Tibial nerve (tissue), 3 donors: ENCODE measurements at regions not wholly inside any gene's neighbourhood (a gene's known extent, or its start where the extent isn't known, plus 50 kb on each side); places are given as distances from the start of the nearest gene placed in this dataset.

Experiments
- POLR2A ChIP-seq, 2 donors: fragments of 450-650 bp; IDR thresholded peaks; one replicate each; pipeline ENCODE4 v1.6.1; 2017; ENCODE audit warnings: antibody characterized with exemption in 2 of 2, mild to moderate bottlenecking in 2 of 2, moderate library complexity in 2 of 2
- TF ChIP-seq, protein P1 (sequence below), 5 experiments: fragments of 200-600 bp in 3 of 5; fragments of 450-650 bp in 2 of 5; sonication (generic) in 3 of 5; IDR thresholded peaks; one replicate each; pipeline ENCODE4 v1.5.1; 2016 to 2019; ENCODE audit warnings: antibody characterized with exemption in 5 of 5, mild to moderate bottlenecking in 3 of 5, moderate library complexity in 2 of 5

DNA sequence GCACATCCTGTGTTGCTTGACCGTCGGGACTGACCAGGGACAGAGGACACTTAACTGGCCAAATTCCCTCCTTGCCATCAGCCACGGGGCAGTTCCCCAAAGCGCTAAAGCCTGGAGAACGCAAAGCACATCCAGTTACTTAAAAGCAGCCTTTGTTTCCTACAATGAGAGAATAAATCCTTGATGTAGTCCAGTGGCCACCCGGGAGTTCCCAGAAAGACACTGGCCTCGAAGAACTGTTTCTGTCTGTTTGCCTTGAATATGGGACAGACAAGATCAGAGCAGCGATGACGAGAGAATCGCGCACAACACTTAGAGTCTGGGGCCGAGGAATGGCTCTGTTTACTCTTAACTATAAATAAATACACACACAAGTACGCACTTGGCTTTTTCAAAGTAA is 102.2 kb downstream of the TNFAIP2 start:
- TF ChIP-seq POLR2A (IDR thresholded peaks at IDR 0.05), result no peak
- TF ChIP-seq, protein P1, sequence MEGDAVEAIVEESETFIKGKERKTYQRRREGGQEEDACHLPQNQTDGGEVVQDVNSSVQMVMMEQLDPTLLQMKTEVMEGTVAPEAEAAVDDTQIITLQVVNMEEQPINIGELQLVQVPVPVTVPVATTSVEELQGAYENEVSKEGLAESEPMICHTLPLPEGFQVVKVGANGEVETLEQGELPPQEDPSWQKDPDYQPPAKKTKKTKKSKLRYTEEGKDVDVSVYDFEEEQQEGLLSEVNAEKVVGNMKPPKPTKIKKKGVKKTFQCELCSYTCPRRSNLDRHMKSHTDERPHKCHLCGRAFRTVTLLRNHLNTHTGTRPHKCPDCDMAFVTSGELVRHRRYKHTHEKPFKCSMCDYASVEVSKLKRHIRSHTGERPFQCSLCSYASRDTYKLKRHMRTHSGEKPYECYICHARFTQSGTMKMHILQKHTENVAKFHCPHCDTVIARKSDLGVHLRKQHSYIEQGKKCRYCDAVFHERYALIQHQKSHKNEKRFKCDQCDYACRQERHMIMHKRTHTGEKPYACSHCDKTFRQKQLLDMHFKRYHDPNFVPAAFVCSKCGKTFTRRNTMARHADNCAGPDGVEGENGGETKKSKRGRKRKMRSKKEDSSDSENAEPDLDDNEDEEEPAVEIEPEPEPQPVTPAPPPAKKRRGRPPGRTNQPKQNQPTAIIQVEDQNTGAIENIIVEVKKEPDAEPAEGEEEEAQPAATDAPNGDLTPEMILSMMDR (IDR thresholded peaks at IDR 0.05), result no peak
